Posterior vena cava (tissue), 2 donors: ENCODE measurements at regions not wholly inside any gene's neighbourhood (a gene's known extent, or its start where the extent isn't known, plus 50 kb on each side); places are given as distances from the start of the nearest gene placed in this dataset.

Experiments used
- DNase-seq: peaks from one replicate; pipeline ENCODE4 v3.0.0-alpha.2; 2020; ENCODE audit warnings: low spot score
- intact Hi-C, 2 donors: fragments of 100-400 bp; cut with DNase I; formaldehyde crosslinking; loops; one replicate each; pipeline versions ENCODE4 v1.14.1 to v1.14.2; 2022 to 2023
- donor health status: DM: yes; HTN: yes; CAD: no.
- donor health status: DM: yes; HTN: yes; CAD: no.

DNA sequence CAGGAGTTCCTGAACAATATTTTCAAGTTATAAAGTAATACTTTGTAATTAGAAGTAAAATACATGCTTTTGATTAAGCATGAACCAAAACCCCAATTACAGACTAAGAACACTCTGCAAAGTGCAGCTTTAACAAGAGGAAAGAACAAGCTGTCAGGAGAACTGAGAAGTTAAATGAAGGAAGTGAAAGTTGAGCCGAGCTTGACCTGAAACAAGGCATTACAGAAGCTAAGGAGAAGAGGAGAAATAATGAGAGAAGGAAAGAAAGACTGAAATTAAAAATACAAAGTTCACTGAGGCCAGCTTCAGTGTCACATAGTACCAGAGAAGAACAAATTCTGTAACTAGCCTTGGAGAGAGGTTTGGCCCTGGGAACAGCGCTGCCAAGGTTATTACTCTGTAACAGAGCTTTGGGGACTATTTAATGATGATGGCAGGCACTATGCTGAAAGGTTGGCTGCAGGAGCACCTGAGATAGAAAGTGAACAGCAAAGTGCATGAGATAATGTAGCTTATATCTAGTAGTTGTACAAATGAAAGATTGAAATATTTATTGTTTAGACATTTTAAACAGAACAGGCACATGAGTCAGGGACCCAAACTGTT lies 241.9 kb upstream of the PEX5L start:
- no peak for DNase-seq
- intact Hi-C loops = no loop called here

DNA sequence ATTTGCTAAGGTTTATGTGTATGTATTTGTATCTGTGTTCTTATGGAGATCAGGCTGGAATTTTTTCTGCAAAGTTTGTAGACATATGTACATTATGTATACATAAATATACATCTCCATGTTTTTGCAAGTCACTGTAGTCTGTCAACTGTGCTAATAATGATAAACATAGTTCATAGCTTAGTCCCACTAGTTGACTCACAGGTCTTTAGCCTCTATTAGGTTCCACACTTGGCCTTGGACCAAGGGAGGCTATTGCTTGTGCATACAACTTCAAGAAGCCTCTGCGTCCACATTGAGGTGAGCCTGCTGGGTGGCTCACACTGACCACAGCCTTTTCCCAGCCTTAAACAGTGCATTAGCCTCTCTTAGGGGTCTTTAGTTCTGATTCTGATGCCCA lies 243.8 kb upstream of the PEX5L start:
- no peak for DNase-seq
- intact Hi-C loops = no loop called here

DNA sequence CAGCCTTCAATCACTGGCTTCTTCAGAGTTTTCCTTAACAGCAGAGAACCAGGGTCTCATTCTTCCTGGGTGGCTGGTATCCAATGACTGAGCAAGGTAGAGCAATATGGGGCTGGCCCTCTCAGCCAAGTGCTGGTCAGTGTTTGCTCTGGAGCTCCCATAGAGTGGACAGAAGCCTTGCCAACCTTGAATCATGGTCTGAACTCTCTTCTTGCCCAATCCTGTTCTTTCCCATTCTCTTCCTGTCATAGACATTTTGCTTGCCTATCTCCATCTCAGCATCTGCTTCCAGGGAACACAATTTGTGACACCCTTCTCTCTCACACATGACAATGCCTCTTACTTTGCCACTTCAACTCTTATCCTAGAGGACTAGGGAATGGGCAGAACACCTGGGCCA lies 245.6 kb upstream of the PEX5L start:
- no peak for DNase-seq
- intact Hi-C loops = no loop called here

DNA sequence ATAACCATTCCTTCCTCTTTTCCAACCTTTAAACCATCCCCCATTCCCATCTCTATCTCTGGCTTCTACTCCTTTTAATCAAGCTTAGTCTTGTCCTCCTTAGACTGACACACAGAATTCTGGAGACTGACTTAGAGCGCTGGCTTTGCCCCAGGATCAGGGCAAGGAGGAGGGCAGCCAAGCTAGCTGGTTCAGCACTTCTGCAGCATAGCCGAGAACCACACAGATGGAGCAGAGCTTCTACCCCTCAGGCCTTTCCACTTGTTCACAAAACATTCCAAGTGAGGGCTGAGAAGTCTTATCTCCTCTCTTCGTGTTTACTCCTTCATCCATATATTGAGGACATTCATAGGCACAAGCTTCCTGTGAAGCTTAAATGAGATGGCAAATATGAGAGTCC lies 246.5 kb upstream of the PEX5L start:
- intact Hi-C loops = no loop called here
- DNase-seq = no peak

DNA sequence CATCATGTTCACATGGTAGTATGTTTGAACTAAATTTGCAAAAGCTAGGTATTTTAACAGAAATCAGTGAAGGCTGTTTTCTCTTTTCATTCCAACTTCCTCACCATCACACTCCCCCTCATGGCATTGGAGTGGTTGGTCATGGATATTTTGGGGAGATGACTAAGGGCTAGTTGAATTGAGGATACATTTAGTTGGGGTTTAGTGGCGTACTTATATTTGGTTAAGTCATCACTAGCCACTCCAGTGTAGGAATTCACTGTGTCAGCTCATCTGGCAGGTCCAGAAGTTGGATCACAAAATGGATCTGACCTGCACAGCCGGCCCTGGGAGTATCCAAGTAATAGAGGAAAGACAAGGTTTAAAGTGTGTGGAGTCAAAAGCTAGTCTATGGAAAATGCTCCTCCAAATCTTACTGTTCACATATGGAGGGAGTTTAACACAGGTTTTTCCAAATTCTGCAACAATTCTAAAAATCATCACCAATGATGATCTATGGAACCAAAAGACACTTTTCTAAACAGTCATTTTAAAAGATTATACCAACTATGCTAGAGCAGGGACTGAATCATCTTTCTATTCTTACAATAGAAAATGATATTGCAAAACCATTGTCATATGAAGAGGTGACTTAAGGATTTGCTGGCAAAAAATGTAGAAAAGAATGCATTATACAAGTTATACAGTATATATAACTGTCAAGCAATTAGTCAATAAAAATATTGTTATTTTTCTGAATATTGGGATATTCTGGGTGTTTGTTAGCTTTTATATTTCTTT lies 247.8 kb upstream of the PEX5L start:
- intact Hi-C loops = no loop called here

DNA sequence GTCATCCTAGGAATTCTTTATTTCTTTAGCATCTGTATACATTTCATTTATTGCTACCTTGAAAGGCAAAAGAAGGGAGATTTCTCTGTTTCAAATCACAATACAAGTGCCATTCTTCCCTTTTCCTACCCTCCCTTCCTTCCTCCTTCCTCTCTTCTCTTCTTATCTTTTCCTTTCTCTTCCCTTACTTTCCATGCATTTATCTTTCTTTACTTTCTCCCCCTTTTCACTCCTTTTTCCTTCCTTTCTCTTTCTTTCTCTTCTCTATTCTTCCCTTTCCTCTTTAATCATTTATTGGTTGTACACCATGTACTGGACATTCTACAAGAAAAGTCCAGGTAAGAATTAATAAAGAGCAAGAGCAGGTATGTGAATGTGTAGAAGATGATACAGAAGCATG lies 251.0 kb upstream of the PEX5L start:
- intact Hi-C loops = no loop called here
- no peak for DNase-seq

More for the DNA sequence above, 247.8 kb upstream of the PEX5L start:
- DNase-seq = no peak

DNA sequence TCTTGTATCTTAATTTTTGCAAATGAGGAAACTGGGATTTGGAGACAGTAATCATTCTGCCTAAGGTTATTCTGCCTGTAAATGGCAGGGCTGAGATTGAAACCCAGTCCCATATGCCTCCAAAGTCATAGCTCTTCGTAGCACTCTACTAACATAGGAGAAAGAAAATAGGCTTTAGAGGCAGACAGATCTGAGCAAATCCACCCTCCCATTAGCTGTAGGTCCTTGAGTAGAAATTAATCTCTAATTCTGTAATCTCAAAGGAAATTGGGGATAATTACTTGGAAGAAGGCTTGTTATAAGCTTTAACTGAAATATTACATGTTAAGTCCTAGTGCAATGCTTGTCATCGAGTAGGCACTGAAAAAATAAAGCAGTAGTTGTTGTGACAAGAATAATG lies 252.1 kb upstream of the PEX5L start:
- intact Hi-C loops = no loop called here
- no peak for DNase-seq

DNA sequence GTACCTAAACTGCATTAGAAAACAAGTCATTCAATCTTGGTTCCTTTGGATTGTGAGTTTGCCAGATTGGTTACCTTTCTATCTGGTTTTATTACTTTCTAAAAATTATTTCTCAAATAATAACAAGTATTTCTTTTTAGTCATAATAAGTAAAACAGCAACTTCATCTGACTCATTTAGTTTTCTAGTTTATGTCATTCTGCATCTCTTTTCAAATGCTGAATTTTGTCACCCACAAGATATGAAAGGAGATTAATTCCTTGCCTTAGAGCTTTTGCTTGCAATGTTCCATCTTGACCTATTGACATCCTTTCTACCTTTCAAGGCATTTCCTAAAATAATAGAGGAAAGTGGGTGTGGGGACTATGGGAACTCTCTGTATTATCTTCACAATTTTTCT lies 253.6 kb upstream of the PEX5L start:
- intact Hi-C loops = no loop called here
- no peak for DNase-seq

DNA sequence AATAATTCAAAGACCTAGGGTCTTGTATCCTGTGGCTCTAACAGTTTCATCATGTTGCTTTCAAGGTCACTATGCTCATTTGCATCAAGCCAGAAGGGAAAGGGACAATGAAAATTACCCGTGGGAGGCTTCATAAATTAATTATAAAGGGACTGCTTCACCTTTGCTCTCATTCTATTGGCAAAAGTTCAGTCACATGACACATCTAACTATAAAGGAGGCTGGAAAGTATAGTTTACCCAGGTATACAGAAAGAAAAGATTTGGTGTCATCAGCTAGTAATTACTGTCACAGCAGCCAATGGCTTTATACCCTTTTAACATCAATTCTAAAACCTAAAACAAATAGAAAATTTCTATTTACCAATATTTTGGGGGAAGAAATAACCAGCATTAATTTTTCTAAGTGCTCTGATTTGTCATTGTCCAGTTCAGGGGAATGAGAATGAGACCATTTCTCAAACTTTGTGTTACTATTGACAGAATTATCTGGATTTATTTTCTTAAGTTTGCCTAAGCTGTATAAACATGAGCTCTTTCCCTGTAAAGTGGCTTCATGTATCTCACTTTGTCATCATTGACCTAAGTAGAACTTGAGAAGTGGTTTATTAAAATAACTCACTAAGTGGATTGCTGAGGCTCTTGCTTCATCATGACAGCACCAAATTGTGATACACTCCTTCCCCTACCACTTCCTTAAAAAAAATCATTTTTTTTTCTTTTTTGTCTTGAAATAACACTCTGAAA lies 257.7 kb upstream of the PEX5L start:
- DNase-seq = no peak
- intact Hi-C loops = no loop called here

DNA sequence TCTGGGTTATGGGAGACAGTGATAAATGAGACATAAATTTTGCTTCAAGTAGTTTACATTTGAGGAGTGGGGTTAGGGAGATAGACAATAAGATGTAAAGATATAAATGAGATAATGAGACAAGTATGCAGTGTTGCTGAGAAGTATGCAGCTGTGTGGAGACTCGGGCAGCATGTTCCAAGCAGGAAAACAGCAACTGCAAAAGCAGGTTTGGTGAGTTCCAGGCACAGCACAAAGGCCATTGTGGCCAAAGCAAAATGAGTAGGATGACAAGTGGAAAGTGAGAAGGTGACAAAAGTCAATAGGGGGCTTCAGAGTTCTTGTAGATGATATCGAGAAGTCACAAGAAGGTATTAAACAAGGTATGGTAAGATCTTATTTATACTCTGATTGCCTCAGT lies 259.1 kb upstream of the PEX5L start:
- intact Hi-C loops = no loop called here
- DNase-seq = no peak

DNA sequence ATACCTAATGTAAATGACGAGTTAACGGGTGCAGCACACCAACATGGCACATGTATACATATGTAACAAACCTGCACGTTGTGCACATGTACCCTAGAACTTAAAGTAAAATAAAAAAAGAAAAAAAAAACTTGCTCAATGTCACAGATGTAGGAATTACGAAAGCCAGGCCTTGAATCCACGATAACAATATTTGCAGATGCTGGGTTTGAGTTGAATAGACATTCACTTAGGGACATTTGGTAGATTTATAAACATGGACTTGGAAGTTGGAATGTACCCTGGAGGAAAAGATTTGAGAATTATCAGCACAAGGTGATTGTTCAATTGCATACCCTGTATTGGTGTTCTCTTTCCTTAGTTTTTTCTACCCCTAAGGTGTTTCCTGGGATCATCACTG lies 260.2 kb upstream of the PEX5L start:
- intact Hi-C loops = no loop called here
- DNase-seq = no peak

DNA sequence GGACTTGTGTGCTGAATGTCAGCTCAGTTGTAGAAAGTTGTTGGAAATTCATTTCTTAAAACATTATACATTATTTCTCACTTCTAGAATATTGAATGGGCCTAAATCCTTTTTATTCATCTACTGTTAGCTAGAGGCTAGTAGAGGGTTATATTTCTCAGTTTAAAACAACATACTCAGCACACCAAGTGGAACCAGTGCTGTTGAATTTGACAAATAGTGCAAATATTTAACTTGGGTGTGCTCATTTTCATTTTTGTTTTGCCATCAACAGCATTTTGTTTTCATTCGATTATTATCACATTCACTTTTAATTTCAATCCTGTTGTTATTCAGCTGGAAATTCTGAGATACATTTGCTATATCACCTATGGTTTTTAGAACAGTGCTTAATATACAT lies 269.4 kb upstream of the PEX5L start:
- intact Hi-C loops = no loop called here
- no peak for DNase-seq

DNA sequence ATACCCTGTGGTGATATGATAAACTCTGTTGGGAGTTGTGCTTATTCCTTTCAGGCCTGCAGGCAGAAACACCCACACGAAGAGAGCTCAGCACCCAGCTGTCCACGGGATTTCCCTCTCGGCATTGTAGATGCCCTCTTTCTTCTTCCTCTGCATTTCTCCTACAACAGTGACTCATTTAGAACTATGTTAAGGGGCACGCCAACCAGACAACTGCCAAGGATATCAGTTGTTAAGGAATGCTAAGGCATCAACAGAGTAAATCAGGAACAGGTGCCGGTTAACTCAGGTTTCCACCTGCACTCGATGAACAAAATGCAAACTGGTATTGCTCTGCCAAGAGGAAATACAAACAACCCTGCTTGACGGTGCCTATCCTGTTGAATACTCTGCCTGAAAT lies 270.0 kb upstream of the PEX5L start:
- intact Hi-C loops = no loop called here
- DNase-seq = no peak

DNA sequence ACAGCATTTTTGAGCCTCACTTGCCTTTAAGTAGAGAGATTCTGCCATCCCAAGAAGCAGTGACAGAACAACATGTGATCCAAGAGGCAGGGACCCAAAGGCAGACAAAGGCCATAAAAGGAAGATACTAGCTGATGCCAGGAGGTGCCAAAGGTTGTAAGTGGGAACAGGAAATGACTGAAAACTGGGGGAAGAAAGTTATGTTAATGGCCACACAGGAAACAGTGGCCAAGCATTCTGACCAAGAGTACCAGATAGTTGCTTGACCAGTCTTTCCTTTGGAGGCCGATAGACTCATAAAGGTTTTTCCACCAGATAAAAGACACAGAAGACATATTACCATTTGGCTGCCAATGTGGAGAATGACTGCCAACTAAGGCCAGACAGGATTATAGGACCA lies 274.5 kb upstream of the PEX5L start:
- intact Hi-C loops = no loop called here
- DNase-seq = no peak

DNA sequence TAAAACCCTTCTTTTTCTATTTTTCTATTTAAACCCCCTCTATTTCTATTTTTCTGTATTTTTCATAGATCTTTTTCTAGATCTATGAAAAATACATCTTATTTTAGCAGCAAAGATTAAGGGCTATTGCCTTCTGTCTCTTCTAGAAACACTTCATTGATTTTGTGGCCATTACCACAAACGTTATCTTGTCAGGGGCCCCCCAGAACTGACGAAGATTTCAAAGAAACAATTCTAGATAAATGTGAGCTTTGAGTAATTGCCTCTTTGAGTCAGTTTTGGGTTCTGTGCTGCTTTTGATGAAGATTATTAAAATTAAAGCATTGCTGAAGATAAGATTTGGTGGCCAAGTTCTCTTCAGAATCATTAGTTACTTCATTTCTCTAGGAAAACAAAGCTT lies 279.6 kb upstream of the PEX5L start:
- no peak for DNase-seq
- intact Hi-C loops = no loop called here

DNA sequence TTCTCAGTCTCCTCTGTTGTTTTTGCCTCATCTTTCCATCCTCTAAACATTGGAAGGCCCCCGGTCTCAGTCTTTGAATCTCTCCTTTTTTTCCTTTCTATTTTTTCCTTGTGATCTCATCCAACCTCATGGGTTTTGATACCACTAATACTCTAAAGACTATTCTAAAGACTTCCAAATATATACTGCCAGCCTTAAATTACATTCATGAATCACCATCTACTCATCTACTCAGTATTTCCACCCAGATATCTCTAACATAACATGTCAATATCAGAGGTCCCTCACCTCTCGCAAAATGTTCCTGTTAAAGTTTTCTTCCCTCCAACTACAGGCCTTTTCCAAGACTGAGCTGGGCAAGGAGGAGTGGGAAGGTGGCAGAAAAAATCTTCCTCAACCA lies 282.5 kb upstream of the TTC14 start:
- intact Hi-C loops = no loop called here
- DNase-seq = no peak

DNA sequence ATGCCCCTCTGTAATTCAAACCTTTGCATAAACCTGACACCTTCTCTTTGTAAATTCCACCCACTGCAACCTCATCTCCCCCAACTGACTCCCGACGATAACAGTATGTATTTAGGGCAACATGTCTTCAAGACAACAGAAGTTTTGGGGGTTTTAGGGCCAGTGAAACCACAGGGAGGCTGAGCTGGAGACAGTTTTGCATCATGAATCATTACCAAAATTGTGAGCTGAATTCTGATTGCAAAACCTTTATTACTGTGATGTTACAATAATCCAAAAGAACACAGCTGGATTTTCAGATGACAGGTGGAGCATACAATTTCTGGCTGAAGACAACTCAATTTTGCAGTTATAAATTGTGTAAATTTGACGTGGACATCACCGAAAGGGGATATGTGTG lies 281.3 kb upstream of the TTC14 start:
- intact Hi-C loops = no loop called here
- DNase-seq = no peak

DNA sequence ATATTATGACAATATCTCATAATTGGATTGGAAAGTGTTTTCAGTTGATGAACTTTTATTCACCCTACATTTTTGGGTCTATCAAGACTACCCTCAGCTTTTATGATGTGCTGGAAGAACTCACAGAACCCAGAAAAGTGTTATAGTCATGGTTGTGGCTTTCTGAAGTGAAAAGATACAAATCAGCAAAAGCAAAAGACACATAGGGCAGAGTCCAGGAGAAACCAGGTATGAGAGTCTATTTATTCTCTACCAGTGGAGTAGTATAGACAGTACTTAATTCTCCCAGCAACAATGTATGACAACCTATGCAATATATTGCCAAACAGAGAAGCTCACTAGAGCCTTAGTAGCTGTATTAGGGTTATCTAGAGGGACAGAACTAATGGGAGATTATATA lies 280.4 kb upstream of the TTC14 start:
- intact Hi-C loops = no loop called here

DNA sequence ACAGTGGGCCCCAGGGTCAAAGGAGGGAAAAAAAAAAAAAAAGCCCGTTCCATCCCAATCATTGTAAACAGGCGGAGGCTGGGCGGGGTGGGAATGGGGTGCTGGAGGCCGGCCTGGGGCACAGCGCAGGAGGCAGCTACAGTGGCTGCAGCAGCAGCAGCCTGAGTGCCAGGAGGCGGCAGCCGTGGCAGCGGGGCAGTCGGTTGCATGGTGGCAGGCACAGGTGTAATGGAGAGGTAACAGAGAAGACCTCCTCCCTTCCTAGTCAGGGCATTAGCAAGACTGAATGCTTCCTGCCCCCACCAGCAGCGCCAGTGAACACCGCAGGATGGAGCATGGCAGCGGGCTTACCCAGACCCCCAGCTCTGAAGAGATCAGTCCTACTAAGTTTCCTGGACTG lies 279.1 kb upstream of the TTC14 start:
- DNase-seq = no peak
- intact Hi-C loops = no loop called here

More for the DNA sequence above, 280.4 kb upstream of the TTC14 start:
- no peak for DNase-seq

DNA sequence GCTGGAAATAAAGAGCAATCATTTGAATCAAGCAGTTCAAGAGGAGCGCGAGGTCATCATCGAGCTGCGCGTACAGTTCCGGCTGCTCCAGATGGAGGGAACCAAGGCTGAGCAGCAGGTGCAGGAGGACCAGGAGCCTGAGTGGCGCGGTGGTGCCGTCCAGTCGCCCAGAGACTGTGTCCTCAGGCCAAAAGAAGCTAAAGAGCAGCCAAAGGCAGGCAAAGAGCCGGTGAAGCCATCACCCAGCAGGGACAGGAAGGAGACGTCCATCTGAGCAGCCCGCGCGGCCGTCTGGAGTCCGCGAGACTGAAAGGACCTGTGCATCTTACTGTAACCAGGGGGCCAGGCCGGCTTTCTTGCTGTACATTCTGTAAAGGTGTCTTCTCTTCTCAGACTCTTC lies 277.2 kb upstream of the TTC14 start:
- peak; percentile 69 for DNase-seq

DNA sequence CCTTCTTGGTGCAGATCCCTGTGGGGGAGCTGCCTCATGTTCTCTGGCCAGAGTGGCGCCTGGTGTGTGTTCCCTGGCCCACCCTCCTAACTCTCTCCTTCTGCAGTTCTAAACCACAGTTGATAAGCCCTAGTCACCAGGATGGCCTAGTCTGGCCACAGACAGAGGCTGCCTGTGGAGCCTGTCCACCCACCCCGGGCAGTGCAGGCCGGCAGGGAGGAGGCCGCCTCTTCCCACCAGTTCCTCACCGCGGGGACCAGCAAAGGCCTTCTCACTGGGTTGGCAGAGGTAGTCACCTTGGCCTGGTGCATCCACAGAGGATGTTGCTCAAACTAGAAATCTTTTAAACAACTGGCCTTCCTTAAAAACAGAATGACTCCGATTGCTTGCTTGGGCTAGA lies 276.4 kb upstream of the TTC14 start:
- intact Hi-C loops = no loop called here
- DNase-seq = no peak

More for the DNA sequence above, 277.2 kb upstream of the TTC14 start:
- intact Hi-C loops = no loop called here
